DMS53 (cell line): ENCODE measurements at regions not wholly inside any gene's neighbourhood (a gene's known extent, or its start where the extent isn't known, plus 50 kb on each side); places are given as distances from the start of the nearest gene placed in this dataset.

Experiments
- DNase-seq: peaks from one replicate; lab custom pipeline; 2025; lab: John Stamatoyannopoulos, UW

DNA sequence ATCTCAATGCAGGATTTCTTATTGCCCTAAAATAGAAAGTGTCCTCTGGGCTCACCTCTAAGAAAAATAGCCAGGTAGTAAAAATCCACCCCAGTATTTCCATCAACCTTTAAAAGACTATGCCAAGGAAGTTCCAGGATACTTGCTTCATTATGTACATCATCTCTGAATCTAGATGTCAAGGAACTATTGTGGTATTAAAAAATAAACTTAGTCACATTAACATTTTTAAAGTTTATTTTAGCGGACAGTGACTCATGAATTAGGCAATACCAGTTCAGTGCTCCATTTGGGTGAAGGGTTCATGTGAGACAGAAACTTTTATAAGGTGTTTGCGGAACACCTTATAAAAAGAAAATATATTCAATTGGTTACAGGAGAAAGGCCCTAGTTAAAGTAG lies 209.2 kb downstream of the ADAM29 start:
- DNase-seq: no peak

DNA sequence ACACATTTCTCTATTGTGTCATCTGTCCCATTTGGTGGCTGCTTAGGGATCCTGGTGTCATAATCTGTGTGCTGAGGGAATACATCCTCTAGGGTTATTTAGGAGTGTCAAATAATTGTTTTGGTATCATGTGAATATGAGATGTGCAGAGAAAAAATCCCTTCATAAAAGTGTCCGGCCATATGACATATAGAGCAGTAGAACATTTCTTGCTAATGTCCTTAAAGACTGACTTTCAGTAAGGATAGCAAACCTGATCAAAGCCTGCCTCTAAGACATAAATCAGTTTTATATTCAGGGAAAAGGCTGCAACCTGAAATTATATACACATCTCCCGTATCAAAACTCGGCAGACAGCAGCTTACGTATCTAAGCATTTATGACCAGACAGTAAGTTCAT lies 211.6 kb downstream of the ADAM29 start:
- no peak for DNase-seq

DNA sequence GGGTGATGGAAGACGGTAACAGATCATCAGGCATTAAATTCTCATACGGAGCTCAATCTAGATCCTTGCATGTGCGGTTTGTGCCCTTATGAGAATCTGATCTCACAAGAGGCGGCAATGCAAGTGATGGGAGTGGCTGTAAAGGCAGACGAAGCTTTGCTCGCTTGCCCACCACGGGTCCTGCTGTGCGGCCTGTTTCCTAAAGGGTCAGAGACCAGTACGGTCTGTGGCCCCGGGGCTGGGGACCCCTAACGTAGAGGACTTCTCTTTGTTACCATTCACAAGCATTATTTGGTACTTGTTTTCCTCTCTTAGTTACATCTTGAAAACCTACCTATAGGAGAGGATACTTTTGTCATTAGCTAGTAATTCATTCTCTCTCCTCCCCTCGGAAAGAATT lies 221.0 kb downstream of the ADAM29 start:
- DNase-seq: no peak

DNA sequence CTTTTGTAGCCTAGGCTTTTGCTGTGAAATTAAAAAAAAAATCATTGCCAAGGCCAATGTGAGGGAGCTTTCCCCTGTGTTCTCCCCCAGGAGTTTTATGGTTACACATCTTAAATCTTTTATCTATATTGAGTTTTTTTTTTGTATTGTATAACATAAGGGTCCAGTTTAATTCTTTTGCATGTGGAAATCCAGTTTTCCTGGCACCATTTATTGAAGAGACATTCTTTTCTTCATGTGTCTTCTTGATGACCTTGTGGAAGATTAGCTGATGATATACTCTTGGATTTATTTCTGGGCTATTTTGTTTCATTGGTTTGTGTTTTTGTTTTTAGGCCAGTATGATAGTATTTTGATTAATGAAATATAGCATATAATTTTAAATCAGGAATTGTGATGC lies 225.0 kb downstream of the ADAM29 start:
- no peak for DNase-seq

DNA sequence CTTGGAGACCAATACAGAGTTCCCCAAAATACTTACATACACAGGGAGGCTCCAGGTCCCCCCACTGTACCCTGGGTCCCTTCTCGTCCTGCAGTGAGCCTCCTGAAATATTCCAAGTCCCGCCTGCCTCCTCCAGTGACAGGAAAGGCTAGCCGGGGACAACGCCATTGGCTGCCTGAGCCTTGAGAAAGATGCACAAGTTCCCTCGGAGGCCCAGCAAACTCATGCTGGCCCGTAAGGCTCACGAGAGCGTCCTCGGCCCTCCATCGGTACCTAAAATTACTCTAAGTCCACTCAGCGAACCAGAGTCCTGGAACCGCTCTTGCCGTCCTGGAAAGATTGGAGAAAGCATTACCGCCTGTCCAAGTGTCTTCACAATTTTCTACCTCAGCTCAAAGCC lies 228.6 kb downstream of the ADAM29 start:
- no peak for DNase-seq

DNA sequence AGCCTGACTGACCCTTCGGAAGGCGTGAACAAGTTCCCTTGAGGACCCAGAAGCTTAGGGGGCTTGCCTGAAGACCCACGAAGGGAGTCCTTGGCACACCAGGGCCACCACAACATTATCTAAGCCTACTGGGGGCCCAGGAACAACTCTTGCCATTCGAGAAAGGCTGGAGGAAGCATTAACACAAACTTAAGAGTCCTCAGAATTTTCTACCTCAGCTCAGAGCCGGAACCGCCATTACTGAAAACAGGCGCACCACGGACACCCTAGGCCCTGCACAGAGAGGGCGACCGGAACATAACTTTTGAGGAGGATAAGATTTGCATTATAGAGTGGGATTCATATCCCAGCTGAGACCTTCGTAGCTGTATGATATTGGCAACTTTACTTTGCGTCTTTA lies 229.1 kb downstream of the ADAM29 start:
- DNase-seq: no peak

DNA sequence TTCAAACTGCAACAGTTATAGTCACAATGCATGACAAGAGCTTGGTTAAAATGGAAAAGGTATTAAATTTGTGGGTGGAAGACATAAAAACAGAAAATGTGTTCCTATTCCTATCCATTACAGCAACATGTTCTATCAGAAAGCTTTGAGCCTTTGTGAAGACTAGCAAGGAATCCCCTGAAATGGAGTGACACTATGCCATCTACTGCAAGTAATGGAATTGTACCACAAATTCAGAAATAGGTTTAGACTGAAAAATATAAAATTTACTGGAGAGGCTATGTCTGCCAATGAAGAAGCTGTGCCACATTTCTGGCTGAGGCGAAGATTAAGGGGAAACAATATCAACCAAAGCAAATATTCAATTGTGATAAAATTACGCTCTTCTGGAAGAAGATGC lies 247.9 kb downstream of the ADAM29 start:
- peak; percentile 1 for DNase-seq

DNA sequence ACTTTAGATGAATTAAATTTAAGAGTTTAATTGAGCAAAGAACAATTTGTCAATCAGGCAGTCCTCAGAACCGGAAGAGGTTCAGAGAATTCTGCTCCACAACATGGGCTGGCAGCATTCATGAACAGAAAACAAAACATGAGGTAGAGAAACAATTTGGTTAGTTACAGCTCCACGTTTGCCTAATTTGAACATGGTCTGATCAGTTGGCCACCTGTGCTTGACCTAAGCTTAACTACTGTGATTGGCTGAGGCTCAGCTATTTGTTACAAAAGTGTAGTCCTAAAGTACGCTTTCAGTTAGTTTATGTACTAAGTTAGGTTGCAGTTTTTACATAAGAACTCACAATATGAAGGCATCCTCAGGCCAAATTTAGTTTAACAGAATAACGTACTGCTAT lies 258.6 kb downstream of the ADAM29 start:
- DNase-seq: no peak

DNA sequence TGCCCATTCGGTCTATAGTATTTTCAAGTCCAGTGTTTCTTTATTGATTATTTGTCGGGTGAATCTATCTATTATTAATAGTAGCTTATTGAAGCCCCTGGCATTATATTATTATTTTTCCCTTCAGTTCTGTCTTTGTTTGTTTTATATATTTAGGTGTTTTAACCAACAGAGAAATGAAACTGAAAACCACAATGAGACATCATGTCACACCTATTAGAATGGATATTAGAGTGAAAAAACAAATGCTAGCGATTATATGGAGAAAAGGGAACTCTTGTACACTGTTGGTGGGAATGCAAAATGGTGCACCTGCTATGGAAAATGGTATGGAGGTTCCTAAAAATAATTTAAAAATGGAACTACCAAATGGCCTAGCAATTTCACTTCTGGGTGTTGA lies 272.5 kb downstream of the ADAM29 start:
- DNase-seq: no peak

DNA sequence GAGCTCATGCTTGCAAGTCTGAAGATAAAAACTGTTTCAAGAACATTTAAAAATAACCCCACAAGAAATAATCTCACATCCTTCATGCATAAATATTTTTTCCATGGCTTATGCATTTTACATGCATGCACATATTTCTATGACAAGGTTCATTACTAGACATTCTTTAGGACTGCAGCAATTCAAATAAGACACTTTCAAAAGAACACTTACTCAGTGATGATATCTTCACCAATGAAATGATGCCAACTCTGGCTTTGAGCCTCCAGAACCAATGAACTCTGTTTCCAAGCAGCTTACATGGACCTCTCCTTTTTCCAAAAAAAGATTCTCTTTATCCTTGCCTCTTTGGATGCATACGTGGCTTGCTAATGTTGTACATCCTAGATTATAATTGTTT lies 279.9 kb downstream of the ADAM29 start:
- DNase-seq: no peak

DNA sequence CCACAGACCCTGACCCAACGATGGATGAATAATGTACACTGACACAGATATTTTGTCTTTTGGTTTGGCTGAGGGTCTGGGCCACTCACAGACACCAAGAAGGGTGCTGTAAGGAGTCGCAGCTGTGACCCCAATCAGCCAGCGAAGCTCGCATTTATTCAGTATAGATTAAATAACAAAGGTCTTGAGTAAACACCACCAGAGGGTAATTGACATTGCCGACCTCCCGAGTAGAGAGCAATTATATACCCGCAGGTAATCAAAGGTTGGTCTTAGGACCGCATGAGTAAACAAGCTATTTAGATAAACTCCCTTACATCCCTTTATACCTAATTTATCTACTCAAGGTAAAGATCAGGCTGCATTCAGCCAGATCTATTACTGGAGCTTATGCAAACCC lies 297.1 kb downstream of the ADAM29 start:
- no peak for DNase-seq

DNA sequence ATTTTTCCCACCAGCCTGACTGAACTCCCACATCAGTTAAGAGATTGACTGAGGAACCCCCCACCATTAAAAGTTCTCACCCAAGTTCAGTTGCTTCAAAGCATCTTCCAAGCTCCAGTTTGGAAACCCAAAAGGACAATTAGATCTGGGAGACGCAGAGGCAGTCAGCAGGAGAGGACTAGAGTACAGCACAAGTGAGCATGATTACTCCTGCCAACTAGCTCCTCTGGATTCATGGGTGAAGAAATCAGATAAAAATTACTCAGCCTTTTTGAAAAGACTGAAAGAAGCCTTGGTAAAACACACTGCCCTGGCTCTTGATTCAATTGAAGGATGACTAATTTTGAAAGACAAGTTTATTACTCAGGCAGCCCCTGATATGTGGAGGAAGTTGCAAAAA lies 297.5 kb downstream of the ADAM29 start:
- peak; percentile 15 for DNase-seq

DNA sequence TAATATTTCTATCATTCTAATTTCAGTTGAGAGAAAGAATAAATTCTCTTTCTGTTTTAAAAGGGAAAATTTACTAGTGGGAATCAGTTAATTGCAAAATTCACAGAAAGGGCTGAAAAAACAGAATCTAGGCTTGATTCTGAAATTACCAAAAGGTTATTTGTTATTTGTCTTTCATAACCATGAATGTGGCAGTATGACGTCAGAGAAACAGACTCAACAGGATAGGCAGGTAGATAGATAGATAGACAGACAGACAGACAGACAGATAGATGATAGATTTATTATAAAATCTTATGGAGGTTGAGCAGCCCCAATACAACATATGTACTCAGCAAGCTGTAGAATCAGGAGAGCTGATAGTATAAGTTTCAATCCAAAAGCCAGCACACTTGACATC lies 311.0 kb downstream of the ADAM29 start:
- no peak for DNase-seq

DNA sequence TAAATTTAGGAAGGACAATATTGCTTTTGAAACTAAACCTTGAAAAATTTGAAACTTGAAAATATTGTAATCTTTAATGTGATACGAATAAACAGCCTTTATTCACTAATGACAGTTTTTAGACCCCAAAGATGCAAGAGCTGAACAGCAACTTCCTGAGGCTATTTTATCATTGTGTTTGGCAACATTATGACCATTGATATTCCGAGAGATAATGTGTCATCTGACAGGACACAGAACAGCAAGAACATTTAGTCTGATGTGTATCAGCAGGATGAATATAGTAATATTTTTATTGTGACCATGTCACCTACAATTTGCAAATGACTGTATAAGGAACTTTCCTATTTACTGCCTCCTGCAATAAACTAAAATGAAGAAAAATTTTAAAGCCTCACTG lies 316.0 kb downstream of the ADAM29 start:
- DNase-seq: no peak

DNA sequence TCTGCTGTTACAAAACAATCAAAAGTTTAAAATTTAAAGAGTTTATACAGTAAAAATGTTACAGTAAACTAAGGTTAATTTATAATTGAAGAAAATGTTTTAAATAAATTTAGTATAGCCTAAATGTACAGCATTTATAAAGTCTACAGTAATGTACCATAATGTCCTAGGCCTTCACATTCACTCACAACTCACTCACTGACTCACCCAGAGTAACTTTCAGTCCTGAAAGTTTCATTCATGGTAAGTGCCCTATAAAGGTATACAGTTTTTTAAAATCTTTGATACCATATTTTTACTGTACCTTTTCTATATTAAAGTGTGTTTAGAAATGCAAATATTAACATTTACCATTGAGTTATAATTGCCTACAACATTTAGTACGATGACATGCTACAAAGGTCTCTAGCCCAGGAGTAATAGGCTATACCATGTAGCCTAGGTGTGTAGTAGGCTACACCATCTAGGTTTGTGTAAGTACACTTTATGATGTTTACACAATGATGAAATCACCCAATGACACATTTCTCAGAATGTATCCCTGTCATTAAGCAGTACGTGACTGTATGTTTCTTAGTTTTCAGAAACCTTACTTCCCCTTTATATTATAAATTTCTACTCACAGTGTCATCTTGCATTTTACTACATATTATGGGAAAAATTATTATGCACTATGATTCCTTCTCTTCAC lies 320.8 kb downstream of the ADAM29 start:
- peak; percentile 85 for DNase-seq

DNA sequence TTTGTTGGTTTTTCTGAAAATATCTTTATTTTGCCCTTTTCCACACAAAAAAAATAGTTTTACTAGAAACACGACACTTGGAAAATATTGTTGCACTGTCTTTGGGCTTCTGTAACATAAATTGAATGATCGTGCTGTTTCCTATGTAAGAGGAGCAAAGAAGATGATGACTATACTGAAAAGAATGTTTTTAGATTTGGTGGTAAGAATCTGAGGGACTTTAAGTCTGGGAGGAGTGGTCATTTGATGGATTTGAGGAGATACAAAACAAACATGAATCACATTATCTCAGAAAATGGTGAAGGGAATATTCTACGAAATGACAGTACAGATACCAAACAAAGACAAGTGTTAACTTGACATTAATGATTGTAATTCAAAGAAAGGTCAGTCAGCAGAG lies 328.8 kb downstream of the ADAM29 start:
- no peak for DNase-seq

DNA sequence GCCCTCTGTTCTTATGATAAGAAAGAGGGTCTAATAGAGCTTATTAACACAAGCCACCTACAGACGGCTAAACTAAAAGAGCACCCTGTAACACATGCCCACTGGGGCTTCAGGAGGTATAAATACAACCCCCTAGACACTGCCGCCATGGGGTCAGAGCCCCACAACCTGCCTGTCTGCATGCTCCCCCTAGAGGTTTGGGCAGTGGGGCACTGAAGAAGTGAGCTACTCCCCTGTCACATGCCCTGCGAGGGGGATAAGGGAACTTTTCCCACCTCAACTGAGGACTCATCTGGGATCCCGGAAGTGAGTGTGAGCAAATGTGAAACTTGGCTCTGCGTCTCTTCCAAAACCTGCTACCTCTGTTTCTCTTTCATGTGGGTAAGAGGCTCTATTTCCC lies 334.5 kb downstream of the ADAM29 start:
- no peak for DNase-seq

DNA sequence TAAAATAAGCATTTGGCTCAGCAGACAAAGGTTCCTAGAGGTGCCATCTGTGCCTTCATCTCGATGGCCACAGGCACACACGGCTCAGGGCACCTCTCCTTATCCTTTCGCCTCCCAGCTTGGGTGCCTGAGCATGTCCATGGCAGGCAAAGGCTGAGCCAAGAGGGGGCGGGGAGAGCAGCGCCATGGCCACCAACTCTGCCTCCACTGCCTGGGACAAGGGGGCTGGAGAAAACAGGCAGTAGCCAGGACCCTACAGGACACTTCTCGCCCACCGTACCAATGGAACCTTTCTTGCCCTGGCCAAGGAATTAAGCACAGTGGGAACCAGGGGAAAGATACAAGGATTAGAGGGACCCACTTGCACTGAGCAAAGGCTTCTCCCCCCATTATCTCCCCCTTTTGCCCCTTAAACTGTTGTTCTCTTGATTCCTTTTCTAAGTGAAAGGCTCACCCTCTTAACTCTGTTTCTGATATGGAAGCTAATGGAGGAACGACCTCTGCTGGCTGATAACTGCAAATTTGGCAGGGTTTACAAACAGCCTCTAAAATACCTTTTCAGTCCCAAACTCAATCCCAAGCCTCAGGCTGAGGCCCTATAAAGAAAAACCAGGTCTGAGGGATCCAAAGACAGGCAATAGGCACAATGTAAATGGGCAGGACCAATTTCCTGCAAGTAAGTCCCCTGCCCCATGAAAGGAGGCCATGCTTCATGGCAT lies 335.2 kb downstream of the ADAM29 start:
- peak; percentile 45 for DNase-seq

DNA sequence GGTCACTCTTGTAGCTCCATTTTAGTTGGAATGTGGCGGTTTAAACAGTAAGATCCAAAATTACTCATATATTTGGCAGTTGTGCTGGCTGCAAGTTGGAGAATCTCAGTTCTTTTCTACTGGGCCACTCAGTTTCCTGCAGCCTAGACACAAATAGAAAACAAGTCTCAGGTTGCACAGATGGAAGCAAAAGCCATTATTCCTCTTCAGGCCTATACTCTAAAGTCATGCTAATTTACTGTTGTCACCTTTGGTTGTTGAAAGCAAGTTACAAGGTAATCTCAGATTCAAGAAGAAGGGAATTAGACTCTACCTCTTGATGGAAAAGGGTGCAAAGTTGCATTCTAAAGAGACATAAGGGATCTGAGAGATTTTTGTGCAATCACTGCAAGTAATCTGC lies 345.4 kb downstream of the ADAM29 start:
- DNase-seq: no peak

DNA sequence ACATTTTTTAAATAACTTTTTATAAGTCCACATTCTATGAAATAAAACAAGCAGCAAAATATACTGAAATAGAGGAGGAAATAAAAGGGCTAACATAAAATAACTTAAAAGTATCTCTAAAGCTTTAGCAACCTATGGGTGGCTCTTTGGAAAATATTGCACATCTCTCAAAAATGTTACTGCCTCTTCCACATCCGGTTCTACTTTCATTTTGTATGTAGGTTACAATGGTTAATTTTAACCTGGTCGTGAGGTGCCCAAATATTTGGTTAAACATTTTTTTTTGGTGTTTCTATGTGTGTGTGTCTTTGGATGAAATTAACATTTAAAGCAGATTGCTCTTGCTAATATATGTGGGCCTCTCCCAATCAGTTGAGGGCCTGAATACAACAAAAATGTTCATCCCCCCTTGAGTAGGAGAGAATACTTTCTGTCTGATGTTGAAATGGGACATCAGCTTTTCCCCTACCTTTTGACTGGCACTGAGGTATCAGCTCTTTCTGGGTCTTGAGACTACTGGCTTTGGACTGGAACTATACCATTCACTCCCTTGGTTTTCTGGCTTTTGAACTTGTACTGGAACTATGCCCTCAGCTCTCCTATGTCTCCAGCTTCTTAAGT lies 353.0 kb downstream of the ADAM29 start:
- DNase-seq: no peak

DNA sequence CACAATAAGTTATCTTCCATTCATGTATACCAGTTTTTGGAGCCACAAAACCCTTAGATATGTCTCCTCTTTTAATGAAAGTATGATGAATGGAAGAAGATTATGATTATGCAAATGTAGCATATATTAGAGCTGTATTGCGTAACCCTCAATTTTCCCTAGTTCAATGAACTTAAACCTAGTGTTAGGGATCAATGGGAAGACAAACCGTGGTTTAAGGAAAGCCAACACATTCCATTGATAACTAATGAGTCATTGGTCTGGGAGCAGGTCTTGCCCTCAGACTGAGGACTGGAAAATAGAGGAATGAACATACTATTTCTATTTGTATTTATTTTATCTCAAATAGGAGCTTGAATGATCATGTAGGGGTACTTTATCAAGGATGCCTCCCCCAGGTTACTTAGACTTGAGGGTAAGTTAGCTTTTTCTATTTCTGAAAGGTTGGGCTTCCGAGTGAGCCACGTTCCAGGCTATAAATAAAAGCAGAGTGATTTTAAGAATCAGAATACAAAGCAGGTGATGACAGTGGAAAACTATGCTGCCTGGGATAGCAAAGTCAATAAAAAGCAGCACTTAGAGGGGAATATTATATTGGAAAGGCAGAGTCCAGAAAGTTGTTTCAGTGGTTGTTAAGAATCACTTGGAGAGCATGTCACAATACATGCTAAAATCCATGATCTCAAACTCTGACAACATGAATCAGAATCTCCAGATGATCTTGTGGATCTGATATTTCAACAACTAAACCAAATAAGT lies 356.0 kb downstream of the ADAM29 start:
- no peak for DNase-seq

DNA sequence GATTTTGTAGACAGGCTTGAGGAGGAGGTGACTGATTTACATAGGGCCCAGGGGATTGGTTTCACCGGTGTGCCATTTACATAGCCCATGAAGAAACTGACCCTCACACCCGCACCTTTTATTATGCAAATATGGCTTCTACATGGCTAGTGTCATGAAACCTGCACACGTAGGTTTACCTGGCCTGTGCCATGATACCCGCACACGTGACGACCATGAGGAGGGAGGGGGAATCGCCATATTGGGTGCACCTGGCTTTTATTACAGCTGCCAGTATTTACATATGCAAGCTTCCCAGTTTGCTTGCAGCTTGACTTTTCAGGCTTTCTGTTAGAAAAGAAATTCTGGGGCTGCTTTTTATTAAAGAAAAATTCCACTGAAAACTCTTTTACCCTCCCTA lies 359.7 kb downstream of the ADAM29 start:
- peak; percentile 83 for DNase-seq

DNA sequence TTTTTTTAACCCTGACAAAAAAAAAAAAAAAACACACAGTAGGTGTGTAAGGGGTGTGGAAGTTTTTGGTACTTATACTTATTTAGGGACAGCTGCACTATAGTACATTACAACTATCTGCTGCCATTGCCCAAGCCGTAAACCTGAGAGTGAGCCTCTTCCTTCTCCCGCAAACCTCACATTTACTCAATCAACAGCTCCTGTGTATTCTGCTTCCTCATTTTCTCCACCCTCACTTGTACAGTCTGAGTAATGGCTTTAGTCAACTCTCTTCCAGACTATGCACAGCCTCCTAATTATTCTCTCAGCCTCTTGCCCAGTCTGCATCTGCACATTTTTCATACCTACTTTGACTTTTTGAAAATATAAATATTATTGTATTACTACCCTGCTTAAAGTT lies 362.0 kb downstream of the ADAM29 start:
- no peak for DNase-seq
